Breast epithelium (tissue), 4 donors: ENCODE measurements at regions not wholly inside any gene's neighbourhood (a gene's known extent, or its start where the extent isn't known, plus 50 kb on each side); places are given as distances from the start of the nearest gene placed in this dataset.

ENCODE experiments used
- DNase-seq, 2 donors: peaks; one replicate each; pipeline ENCODE4 v3.0.0-alpha.2; 2019; ENCODE audit warnings: low spot score in 2 of 2
- H3K27ac ChIP-seq, 2 donors: fragments of 200-600 bp; sonication (generic) in 1 of 2; one replicate each; pipeline ENCODE4 v1.5.1; 2016 to 2019; ENCODE audit warnings: mild to moderate bottlenecking in 1 of 2
- H3K27me3 ChIP-seq, 2 donors: fragments of 200-600 bp; sonication (generic) in 1 of 2; one replicate each; pipeline versions ENCODE4 v1.5.1 to v1.6.0; 2017 to 2019; ENCODE audit warnings: control low read depth in 1 of 2, mild to moderate bottlenecking in 1 of 2
- H3K36me3 ChIP-seq: fragments of 200-600 bp; one replicate; pipeline ENCODE4 v1.5.1; 2019
- H3K4me1 ChIP-seq, 2 donors: fragments of 200-600 bp; sonication (generic); one replicate each; pipeline ENCODE4 v1.5.1; 2016 to 2019; ENCODE audit warnings: control low read depth in 1 of 2
- H3K4me3 ChIP-seq, 3 donors: fragments of 200-600 bp; sonication (generic); 1 replicate in 2 of 3; 2 replicates in 1 of 3; pipeline ENCODE4 v1.5.1; 2016 to 2019; ENCODE audit warnings: mild to moderate bottlenecking in 3 of 3, moderate library complexity in 2 of 3
- H3K9me3 ChIP-seq, 2 donors: fragments of 200-600 bp; sonication (generic) in 1 of 2; one replicate each; pipeline ENCODE4 v1.5.1; 2016 to 2019; ENCODE audit warnings: control low read depth in 1 of 2
- POLR2A ChIP-seq: fragments of 450-650 bp; IDR thresholded peaks from one replicate; pipeline ENCODE4 v1.6.1; 2016; ENCODE audit warnings: antibody characterized with exemption, mild to moderate bottlenecking, moderate library complexity
- POLR2AphosphoS5 ChIP-seq, 3 donors: sonication (generic); formaldehyde crosslinking; IDR thresholded peaks; one replicate each; pipeline ENCODE4 v1.6.1; 2017; ENCODE audit warnings: antibody characterized with exemption in 3 of 3
- intact Hi-C: fragments of 100-400 bp; cut with DNase I; formaldehyde crosslinking; loops from one replicate; pipeline ENCODE4 v1.15.1; 2023; ENCODE audit warnings: low total_unique reads
- TF ChIP-seq, protein P1 (sequence below), 3 donors: fragments of 450-650 bp; IDR thresholded peaks; one replicate each; pipeline ENCODE4 v1.5.1; 2016 to 2017; ENCODE audit warnings: antibody characterized with exemption in 3 of 3, mild to moderate bottlenecking in 3 of 3, moderate library complexity in 3 of 3

- H3K9me3 ChIP-seq, result no peaks in the 10 kb centered on the region
- TF ChIP-seq POLR2AphosphoS5 (IDR thresholded peaks at IDR 0.05) (no peak), POLR2A (no peak)
- TF ChIP-seq, protein P1, sequence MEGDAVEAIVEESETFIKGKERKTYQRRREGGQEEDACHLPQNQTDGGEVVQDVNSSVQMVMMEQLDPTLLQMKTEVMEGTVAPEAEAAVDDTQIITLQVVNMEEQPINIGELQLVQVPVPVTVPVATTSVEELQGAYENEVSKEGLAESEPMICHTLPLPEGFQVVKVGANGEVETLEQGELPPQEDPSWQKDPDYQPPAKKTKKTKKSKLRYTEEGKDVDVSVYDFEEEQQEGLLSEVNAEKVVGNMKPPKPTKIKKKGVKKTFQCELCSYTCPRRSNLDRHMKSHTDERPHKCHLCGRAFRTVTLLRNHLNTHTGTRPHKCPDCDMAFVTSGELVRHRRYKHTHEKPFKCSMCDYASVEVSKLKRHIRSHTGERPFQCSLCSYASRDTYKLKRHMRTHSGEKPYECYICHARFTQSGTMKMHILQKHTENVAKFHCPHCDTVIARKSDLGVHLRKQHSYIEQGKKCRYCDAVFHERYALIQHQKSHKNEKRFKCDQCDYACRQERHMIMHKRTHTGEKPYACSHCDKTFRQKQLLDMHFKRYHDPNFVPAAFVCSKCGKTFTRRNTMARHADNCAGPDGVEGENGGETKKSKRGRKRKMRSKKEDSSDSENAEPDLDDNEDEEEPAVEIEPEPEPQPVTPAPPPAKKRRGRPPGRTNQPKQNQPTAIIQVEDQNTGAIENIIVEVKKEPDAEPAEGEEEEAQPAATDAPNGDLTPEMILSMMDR (IDR thresholded peaks at IDR 0.05), result no peak
- H3K27me3 ChIP-seq, result no peaks in the 10 kb centered on the region
- H3K36me3 ChIP-seq, result no peaks in the 10 kb centered on the region
- H3K4me3 ChIP-seq, result no peak overlapping the region
- H3K4me1 ChIP-seq, result no peaks in the 10 kb centered on the region
- H3K27ac ChIP-seq, result no peak overlapping the region
- no peak for DNase-seq
- intact Hi-C loops, result no loop called here
Observed at GRCh38 chr12:86681060-86681459, 424.9 kb upstream of the MGAT4C start.

DNA sequence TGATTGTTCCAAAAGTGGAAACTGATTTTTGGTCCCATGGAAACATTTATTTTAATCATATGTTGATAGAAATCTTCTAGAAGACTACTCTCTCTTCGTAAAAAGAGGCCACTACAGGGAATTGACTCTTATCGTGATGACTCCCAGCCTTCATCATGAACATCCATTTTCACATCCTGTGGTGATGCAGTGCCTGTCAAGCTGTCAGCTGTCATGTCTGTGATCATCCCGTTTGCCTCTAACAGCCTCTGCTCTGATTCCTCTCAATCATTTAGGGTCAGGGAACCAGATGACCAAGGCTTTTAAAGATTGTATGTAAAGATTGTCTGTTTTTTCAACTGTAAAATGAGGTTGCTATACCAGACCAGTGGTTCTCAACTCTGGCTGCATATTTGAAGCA lies 419.0 kb upstream of the MGAT4C start:
- no peaks in the 10 kb centered on the region for H3K27me3 ChIP-seq
- no peak overlapping the region for H3K4me3 ChIP-seq
- no peaks in the 10 kb centered on the region for H3K36me3 ChIP-seq
- H3K4me1 ChIP-seq, result no peaks in the 10 kb centered on the region
- DNase-seq, result no peak
- TF ChIP-seq POLR2AphosphoS5 (IDR thresholded peaks at IDR 0.05) (no peak), POLR2A (no peak)
- TF ChIP-seq, protein P1 (IDR thresholded peaks at IDR 0.05), result no peak
- H3K27ac ChIP-seq, result no peak overlapping the region
- no peaks in the 10 kb centered on the region for H3K9me3 ChIP-seq
- intact Hi-C loops, result no loop called here

GRCh38 chr12:86670986-86671385 lies 414.8 kb upstream of the MGAT4C start:
- Histone ChIP-seq H3K4me3 (no peak overlapping the region), H3K36me3 (no peaks in the 10 kb centered on the region), H3K27ac (no peak overlapping the region), H3K9me3 (no peaks in the 10 kb centered on the region), H3K4me1 (no peaks in the 10 kb centered on the region), H3K27me3 (no peaks in the 10 kb centered on the region)
- no peak for DNase-seq
- TF ChIP-seq, protein P1 (IDR thresholded peaks at IDR 0.05), result no peak
- TF ChIP-seq POLR2A (no peak), POLR2AphosphoS5 (IDR thresholded peaks at IDR 0.05) (no peak)
- intact Hi-C loops, result no loop called here

- Histone ChIP-seq H3K27me3 (no peaks in the 10 kb centered on the region), H3K4me3 (no peak overlapping the region), H3K4me1 (no peaks in the 10 kb centered on the region), H3K27ac (no peak overlapping the region), H3K36me3 (no peaks in the 10 kb centered on the region), H3K9me3 (no peaks in the 10 kb centered on the region)
- TF ChIP-seq POLR2A (no peak), POLR2AphosphoS5 (IDR thresholded peaks at IDR 0.05) (no peak)
- TF ChIP-seq, protein P1 (IDR thresholded peaks at IDR 0.05), result no peak
- intact Hi-C loops, result no loop called here
- DNase-seq, result no peak
Observed at GRCh38 chr12:86669010-86669409, 412.8 kb upstream of the MGAT4C start.

GRCh38 chr12:86666316-86666715 lies 410.1 kb upstream of the MGAT4C start:
- H3K4me3 ChIP-seq, result no peak overlapping the region
- no peak for TF ChIP-seq POLR2A
- TF ChIP-seq POLR2AphosphoS5 (IDR thresholded peaks at IDR 0.05), result no peak
- TF ChIP-seq, protein P1 (IDR thresholded peaks at IDR 0.05), result no peak
- DNase-seq, result no peak
- H3K27ac ChIP-seq, result no peak overlapping the region
- intact Hi-C loops, result no loop called here
- no peaks in the 10 kb centered on the region for H3K36me3 ChIP-seq
- no peaks in the 10 kb centered on the region for H3K27me3 ChIP-seq
- no peaks in the 10 kb centered on the region for H3K4me1 ChIP-seq
- H3K9me3 ChIP-seq, result no peaks in the 10 kb centered on the region
